ENCODE measurements at regions not wholly inside any gene's neighbourhood (a gene's known extent, or its start where the extent isn't known, plus 50 kb on each side); places are given as distances from the start of the nearest gene placed in this dataset.

DNA sequence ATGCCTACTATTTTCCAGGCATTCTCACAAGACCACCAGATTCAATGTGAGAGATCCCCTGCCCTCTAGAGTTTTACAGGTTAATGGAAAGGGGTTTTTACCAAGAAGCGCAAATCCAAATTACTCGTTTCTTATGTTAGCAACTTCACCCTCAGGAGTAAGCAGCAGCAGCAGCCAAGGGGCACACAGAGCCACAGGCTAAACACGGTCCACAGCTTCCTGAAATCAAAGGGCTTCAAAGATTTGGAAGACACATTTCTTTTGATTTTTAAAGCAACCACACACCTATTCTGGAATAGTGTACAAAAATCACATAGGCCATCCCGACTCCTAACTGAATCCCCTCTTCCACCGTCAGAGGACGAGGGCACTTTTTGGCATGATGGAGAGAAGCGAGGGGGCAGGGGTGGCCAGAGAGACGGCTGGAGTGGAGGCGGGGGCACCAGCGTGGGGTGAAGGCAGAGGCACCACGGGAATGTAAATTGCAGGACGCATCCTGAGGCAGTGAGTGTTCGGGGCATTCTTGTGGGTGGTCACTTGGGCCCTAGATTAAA lies 107.0 kb downstream of the ARF6 start:
- no peak for ATAC-seq (replicated peaks)
- H3K36me3 Mint-ChIP-seq (ENCODE audit: low read depth): peaks cover 62% of the 10 kb centered on the region
- H3K4me1 Mint-ChIP-seq: peaks cover 41% of the 10 kb centered on the region
- H3K27ac Mint-ChIP-seq: peak overlapping the region; percentile 99
- H3K4me3 Mint-ChIP-seq: peak overlapping the region; percentile 86
- H3K27me3 Mint-ChIP-seq: no peaks in the 10 kb centered on the region
- no peaks in the 10 kb centered on the region for H3K9me3 Mint-ChIP-seq

DNA sequence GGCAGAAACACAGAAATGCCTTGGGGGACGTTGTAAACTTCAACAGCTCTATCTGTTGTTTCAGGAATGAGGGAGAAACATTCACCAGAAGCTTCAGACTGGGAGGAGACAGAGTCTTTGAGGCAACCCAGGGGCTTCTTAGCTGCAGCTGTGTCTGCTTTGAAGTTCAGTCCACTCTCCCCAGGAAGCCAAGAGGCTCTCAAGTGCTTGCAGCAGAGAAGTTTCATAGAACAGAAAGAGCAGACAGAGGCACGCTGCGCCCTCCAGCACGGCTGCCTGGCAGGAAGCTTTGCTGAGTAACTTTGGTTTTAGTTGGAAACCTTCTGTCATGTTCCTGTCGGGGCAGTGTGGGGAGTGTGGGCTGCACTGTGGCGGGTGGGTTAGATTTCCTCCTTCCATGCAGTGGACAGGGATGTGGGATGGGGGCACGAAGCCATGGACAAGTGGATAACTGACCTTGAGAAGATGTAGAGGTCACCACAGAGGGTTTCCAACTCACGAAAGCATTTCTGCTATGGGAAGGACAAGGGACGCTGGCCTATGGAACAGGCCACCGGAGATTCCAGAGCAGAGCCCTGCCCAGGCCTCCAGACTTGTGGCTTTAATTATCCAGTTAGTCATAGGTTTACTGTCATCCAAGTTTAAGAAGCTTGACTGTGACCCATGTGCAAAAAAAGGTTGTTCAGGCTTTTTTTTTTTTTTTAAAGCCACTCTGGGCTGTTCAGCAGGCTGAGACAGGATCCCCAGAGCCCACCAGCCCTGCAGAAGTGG lies 107.7 kb downstream of the ARF6 start:
- Mint-ChIP-seq H3K27me3 (no peaks in the 10 kb centered on the region), H3K36me3 (ENCODE audit: low read depth) (peaks cover 68% of the 10 kb centered on the region), H3K4me1 (peaks cover 41% of the 10 kb centered on the region), H3K9me3 (no peaks in the 10 kb centered on the region), H3K27ac (peak overlapping the region; percentile 99), H3K4me3 (peak overlapping the region; percentile 86)
- ATAC-seq (replicated peaks): peak; percentile 38

DNA sequence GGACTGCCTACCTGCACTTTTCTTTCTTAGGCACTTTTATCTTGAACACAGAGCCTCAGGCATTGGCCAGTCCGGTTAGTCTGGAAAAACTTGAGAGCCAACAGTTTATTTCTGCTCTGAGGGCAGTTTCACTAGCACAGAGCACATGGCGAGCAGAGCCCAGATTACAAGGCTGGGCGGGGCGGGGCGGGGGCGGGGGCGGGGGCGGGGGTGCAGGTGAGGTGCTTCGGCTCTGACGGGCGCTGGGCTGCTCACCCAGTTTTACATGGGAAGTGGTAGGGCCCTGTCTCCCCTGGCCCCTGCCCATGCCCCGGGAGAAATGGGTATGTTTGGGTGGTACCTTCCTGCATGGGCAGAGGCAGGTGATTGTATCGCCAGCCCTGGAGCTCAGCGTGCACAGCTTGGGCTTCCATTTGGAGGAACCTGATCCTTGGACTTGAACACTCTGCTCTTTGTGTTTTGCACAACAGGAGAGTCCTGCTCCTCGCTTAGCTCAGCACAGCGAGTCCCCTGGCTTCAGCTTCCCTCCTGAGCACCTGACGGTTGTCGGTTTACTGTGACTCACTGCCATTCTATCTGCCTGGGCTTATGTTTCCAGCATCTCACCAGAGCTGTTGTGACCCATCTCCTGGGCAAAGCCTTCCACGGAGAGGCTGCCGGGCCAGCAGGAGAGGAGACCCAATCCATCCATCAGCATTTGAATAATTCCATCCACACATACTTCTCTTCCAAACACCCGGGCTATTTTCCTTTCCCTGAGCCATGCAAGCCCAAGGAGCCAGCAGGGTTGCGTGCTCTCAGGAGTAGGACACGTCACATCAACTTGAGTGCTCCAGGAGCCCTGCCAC lies 108.5 kb downstream of the ARF6 start:
- H3K27ac Mint-ChIP-seq: peak overlapping the region; percentile 99
- peaks cover 41% of the 10 kb centered on the region for H3K4me1 Mint-ChIP-seq
- peak; percentile 54 for ATAC-seq (replicated peaks)
- H3K36me3 Mint-ChIP-seq (ENCODE audit: low read depth): peaks cover 74% of the 10 kb centered on the region
- H3K27me3 Mint-ChIP-seq: no peaks in the 10 kb centered on the region
- no peaks in the 10 kb centered on the region for H3K9me3 Mint-ChIP-seq
- H3K4me3 Mint-ChIP-seq: peak overlapping the region; percentile 86

GRCh38 chr14:50001999-50002925 lies 109.4 kb downstream of the ARF6 start:
- Mint-ChIP-seq H3K4me1 (peaks cover 41% of the 10 kb centered on the region), H3K4me3 (peak overlapping the region; percentile 86), H3K27ac (peak overlapping the region; percentile 99), H3K36me3 (ENCODE audit: low read depth) (peaks cover 83% of the 10 kb centered on the region), H3K27me3 (no peaks in the 10 kb centered on the region), H3K9me3 (no peaks in the 10 kb centered on the region)
- ATAC-seq (replicated peaks): peak; percentile 13

GRCh38 chr14:50002926-50003212 lies 110.0 kb downstream of the ARF6 start:
- Mint-ChIP-seq H3K9me3 (no peaks in the 10 kb centered on the region), H3K4me3 (peak overlapping the region; percentile 86)

GRCh38 chr14:50003213-50004021 lies 110.5 kb downstream of the ARF6 start:
- Mint-ChIP-seq H3K4me3 (peak overlapping the region; percentile 86), H3K9me3 (no peaks in the 10 kb centered on the region), H3K4me1 (peaks cover 36% of the 10 kb centered on the region), H3K27ac (peak overlapping the region; percentile 99), H3K27me3 (no peaks in the 10 kb centered on the region), H3K36me3 (ENCODE audit: low read depth) (peaks cover 94% of the 10 kb centered on the region)
- ATAC-seq (replicated peaks): peak; percentile 5

More at GRCh38 chr14:50002926-50003212, 110.0 kb downstream of the ARF6 start:
- H3K27me3 Mint-ChIP-seq: no peaks in the 10 kb centered on the region
- peak overlapping the region; percentile 99 for H3K27ac Mint-ChIP-seq
- peaks cover 36% of the 10 kb centered on the region for H3K4me1 Mint-ChIP-seq
- ATAC-seq (replicated peaks): no peak
- H3K36me3 Mint-ChIP-seq (ENCODE audit: low read depth): peaks cover 89% of the 10 kb centered on the region

GRCh38 chr14:50006141-50006540 lies 110.2 kb downstream of the VCPKMT start:
- H3K27ac Mint-ChIP-seq: no peak overlapping the region
- H3K4me1 Mint-ChIP-seq: peaks cover 29% of the 10 kb centered on the region
- peaks cover 92% of the 10 kb centered on the region for H3K36me3 Mint-ChIP-seq (ENCODE audit: low read depth)
- no peaks in the 10 kb centered on the region for H3K27me3 Mint-ChIP-seq
- no peaks in the 10 kb centered on the region for H3K9me3 Mint-ChIP-seq
- no peak overlapping the region for H3K4me3 Mint-ChIP-seq
- ATAC-seq (replicated peaks): no peak

GRCh38 chr14:50007123-50007903 lies 109.1 kb downstream of the VCPKMT start:
- H3K27me3 Mint-ChIP-seq: no peaks in the 10 kb centered on the region
- H3K36me3 Mint-ChIP-seq (ENCODE audit: low read depth): peaks cover 92% of the 10 kb centered on the region
- H3K4me3 Mint-ChIP-seq: no peak overlapping the region
- H3K27ac Mint-ChIP-seq: no peak overlapping the region
- H3K9me3 Mint-ChIP-seq: no peaks in the 10 kb centered on the region
- peaks cover 23% of the 10 kb centered on the region for H3K4me1 Mint-ChIP-seq
- no peak for ATAC-seq (replicated peaks)

- Mint-ChIP-seq H3K4me3 (no peak overlapping the region), H3K27ac (no peak overlapping the region), H3K27me3 (no peaks in the 10 kb centered on the region), H3K4me1 (peaks cover 26% of the 10 kb centered on the region), H3K9me3 (no peaks in the 10 kb centered on the region), H3K36me3 (ENCODE audit: low read depth) (peaks cover 92% of the 10 kb centered on the region)
- no peak for ATAC-seq (replicated peaks)
Measured at GRCh38 chr14:50008562-50008961, 107.8 kb downstream of the VCPKMT start.

- H3K27me3 Mint-ChIP-seq: no peaks in the 10 kb centered on the region
- no peak overlapping the region for H3K27ac Mint-ChIP-seq
- H3K4me3 Mint-ChIP-seq: no peak overlapping the region
- H3K36me3 Mint-ChIP-seq (ENCODE audit: low read depth): peaks cover 92% of the 10 kb centered on the region
- ATAC-seq (replicated peaks): no peak
- H3K9me3 Mint-ChIP-seq: no peaks in the 10 kb centered on the region
- peaks cover 27% of the 10 kb centered on the region for H3K4me1 Mint-ChIP-seq
Measured at GRCh38 chr14:50008974-50009373, 107.4 kb downstream of the VCPKMT start.

DNA sequence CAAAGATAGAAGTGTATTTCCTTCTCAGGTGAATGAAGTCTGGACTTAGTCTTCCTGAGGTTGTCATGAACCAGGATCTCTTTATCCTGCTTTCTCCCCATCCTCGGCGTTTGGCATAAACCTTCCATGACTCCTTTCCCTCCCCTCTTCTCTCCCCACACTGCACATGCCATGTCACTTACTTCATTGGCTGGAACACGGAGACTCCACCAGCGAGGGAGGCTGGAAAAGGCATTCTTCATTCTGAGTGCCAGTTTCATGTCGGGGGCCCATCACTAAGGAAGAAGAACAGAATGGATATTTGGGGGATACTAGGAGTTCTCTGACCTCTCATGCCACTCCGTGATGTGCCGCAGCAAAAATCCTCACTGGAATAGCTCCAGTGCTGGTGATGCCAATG lies 105.6 kb downstream of the VCPKMT start:
- Mint-ChIP-seq H3K4me1 (peaks cover 34% of the 10 kb centered on the region), H3K4me3 (no peak overlapping the region), H3K36me3 (ENCODE audit: low read depth) (peaks cover 94% of the 10 kb centered on the region), H3K27ac (peak overlapping the region; percentile 48), H3K9me3 (no peaks in the 10 kb centered on the region), H3K27me3 (no peaks in the 10 kb centered on the region)
- no peak for ATAC-seq (replicated peaks)

DNA sequence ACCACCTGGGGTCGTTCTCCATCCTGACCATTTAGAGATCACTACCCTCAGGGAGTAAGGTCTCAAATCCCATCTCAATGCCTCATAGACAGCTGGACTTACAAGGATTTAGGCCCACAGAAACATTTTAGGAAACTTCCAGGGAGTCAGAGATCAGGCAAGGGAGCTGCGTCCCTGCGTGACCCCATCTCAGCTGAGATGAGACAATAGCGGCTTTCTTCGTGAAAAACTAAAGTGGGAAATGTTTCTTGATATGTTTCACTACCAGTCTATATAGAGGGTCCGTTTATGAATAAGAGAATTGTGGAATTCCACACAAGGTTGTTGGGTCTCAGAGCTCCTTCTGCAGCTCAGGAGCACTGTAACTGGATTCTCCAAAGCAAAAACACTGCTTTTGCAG lies 105.1 kb downstream of the VCPKMT start:
- H3K27ac Mint-ChIP-seq: peak overlapping the region; percentile 48
- H3K4me1 Mint-ChIP-seq: peaks cover 34% of the 10 kb centered on the region
- H3K9me3 Mint-ChIP-seq: no peaks in the 10 kb centered on the region
- H3K4me3 Mint-ChIP-seq: no peak overlapping the region
- no peak for ATAC-seq (replicated peaks)
- no peaks in the 10 kb centered on the region for H3K27me3 Mint-ChIP-seq
- H3K36me3 Mint-ChIP-seq (ENCODE audit: low read depth): peaks cover 95% of the 10 kb centered on the region

GRCh38 chr14:50012644-50013043 lies 103.7 kb downstream of the VCPKMT start:
- ATAC-seq (replicated peaks): no peak
- Mint-ChIP-seq H3K4me1 (peaks cover 34% of the 10 kb centered on the region), H3K4me3 (no peak overlapping the region), H3K9me3 (no peaks in the 10 kb centered on the region), H3K36me3 (ENCODE audit: low read depth) (peaks cover 95% of the 10 kb centered on the region), H3K27me3 (no peaks in the 10 kb centered on the region), H3K27ac (peak overlapping the region; percentile 66)
